C4-2B (cell line): ENCODE measurements at regions not wholly inside any gene's neighbourhood (a gene's known extent, or its start where the extent isn't known, plus 50 kb on each side); places are given as distances from the start of the nearest gene placed in this dataset.

ENCODE experiments used
- H3K27ac ChIP-seq: fragments of 450-650 bp; 2 replicates; pipeline ENCODE4 v1.5.1; 2017
- CTCF ChIP-seq: fragments of 450-650 bp; conservative IDR thresholded peaks from 2 replicates; pipeline ENCODE4 v1.5.1; 2017; ENCODE audit warnings: mild to moderate bottlenecking
- ZFX ChIP-seq: fragments of 450-650 bp; IDR thresholded peaks from 2 replicates; pipeline ENCODE4 v1.6.1; 2017

GRCh38 chr13:89695343-89696257 is 1651.9 kb upstream of the MIR17HG start:
- H3K27ac ChIP-seq = no peak overlapping the region
- TF ChIP-seq ZFX (no peak), CTCF (peak; percentile 95)

GRCh38 chr13:89701913-89702312 is 1645.6 kb upstream of the MIR17HG start:
- TF ChIP-seq ZFX (no peak), CTCF (no peak)
- H3K27ac ChIP-seq = no peak overlapping the region

- H3K27ac ChIP-seq = no peak overlapping the region
- no peak for TF ChIP-seq ZFX
- TF ChIP-seq CTCF = no peak
Measured at GRCh38 chr13:89704040-89704439, 1643.4 kb upstream of the MIR17HG start.

- H3K27ac ChIP-seq = no peak overlapping the region
- TF ChIP-seq CTCF (no peak), ZFX (no peak)
Measured at GRCh38 chr13:89708013-89708412, 1639.5 kb upstream of the MIR17HG start.

GRCh38 chr13:89721216-89721615 is 1626.3 kb upstream of the MIR17HG start:
- TF ChIP-seq CTCF = no peak
- TF ChIP-seq ZFX = no peak
- H3K27ac ChIP-seq = no peak overlapping the region

DNA sequence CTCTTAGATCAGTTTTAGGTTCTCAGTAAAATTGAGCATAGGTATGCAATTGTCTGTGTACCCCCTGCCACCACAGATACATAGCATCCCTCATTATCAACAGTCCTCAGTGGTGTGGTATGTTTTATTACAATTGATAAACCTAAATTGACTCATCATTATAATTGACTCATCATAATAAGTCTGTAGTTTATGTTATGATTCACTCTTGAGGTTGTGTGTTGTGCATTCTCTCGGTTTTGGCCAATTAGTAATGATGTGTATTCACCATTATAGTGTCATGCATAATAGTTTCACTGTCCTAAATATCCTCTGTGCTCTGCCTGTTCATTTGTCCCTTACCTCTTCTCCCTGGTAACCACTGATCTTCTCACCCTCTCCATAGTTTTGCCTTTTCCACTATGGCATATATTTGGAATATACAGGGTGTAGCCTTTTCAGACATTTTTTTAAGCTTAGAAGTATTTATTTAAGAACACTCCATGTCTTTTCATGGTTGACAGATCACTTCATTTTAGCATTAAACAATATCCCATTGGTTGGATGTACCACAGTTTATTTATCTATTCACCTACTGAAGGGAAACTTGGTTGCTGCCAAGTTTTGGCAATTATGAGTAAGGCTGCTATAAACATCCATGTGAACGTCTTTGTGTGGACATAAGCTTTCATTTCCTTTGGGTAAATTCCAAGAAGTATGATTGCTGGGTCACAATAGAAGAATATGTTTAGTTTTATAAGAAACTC is 1620.6 kb upstream of the MIR17HG start:
- no peak overlapping the region for H3K27ac ChIP-seq
- no peak for TF ChIP-seq ZFX
- no peak for TF ChIP-seq CTCF

DNA sequence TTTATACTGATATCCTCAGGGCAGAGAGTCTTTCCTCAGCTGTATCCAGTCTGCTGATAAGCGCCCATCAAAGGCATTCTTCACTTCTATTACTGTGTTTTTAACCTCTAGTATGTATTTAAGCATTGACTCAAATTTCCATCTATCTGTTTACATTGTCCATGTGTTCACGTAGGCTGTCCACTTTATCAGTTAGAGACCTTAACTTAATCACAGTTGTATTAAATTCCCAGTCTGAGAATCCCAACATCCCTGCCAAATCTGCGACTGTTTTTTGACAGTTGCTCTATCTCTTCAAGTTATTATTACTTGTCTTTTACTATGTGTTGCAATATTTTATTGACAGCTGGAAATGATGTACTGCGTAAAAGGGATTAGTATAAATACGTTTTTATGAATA is 1613.7 kb upstream of the MIR17HG start:
- no peak for TF ChIP-seq ZFX
- TF ChIP-seq CTCF = no peak
- H3K27ac ChIP-seq = no peak overlapping the region
